HCT116 (cell line): ENCODE measurements at regions not wholly inside any gene's neighbourhood (a gene's known extent, or its start where the extent isn't known, plus 50 kb on each side); places are given as distances from the start of the nearest gene placed in this dataset.

ENCODE experiments used
- ATAC-seq: fragments of 200-7000 bp; cut with Tn5 transposase; 2 replicates; pipeline ENCODE4 v1.9.1; 2020; ENCODE audit warnings: mild to moderate bottlenecking, moderate library complexity
- BruUV-seq: library from RNA; stranded (reverse); fragments of 400-500 nt; replicated peaks from 2 replicates; lab custom pipeline; 2021; lab: Mats Ljungman, UMichigan
- CTCF ChIA-PET: fragments of 300-600 bp; sonication (Branson Sonifier 250); formaldehyde crosslinking; loops from one replicate; lab custom pipeline; 2021; ENCODE audit warnings: antibody characterized with exemption; lab: Charles Lee
- POLR2A ChIA-PET: fragments of 300-600, 350-600 bp; sonication (Branson Sonifier 250); formaldehyde crosslinking; loops from one replicate; lab custom pipeline; 2021; ENCODE audit warnings: antibody characterized with exemption; lab: Charles Lee
- RAD21 ChIA-PET, 2 experiments: fragments of 300-600 bp; sonication (Branson Sonifier 250); formaldehyde crosslinking; loops; one replicate each; lab custom pipeline; 2023; ENCODE audit warnings: low total read pairs in 2 of 2; ENCODE audit not compliant: uncharacterized antibody in 2 of 2, unreplicated experiment in 2 of 2, low non-redundant PET in 1 of 2; lab: Charles Lee
- DNase-seq: peaks from one replicate; pipeline ENCODE4 v3.0.0-alpha.2; 2010; ENCODE audit warnings: low read depth, low spot score
- H2AFZ ChIP-seq: fragments of 200-600 bp; shearing (Covaris generic), sonication (generic); 2 replicates; pipeline ENCODE4 v1.6.1; 2017; ENCODE audit warnings: low read depth, mixed run types, mixed read lengths, antibody characterized with exemption, low read length; ENCODE audit not compliant: poor library complexity, severe bottlenecking
- H3K27ac ChIP-seq: 2 replicates; pipeline ENCODE4 v1.5.1; 2012; ENCODE audit warnings: low read depth, low read length
- H3K27me3 ChIP-seq: fragments of 200-600 bp; sonication (generic); 2 replicates; pipeline ENCODE4 v1.6.1; 2016; ENCODE audit warnings: mixed run types, low read length, mixed read lengths; ENCODE audit not compliant: insufficient read depth
- H3K36me3 ChIP-seq, 2 experiments: fragments of 200-500 bp in 1 of 2; fragments of 200-600 bp in 1 of 2; sonication (Bioruptor generic) in 1 of 2; sonication (generic) in 1 of 2; 2 replicates each; pipeline versions ENCODE4 v1.5.1 to v1.6.1; 2014 to 2016; ENCODE audit warnings: low read length in 2 of 2, inconsistent platforms in 1 of 2, mixed read lengths in 1 of 2, mixed run types in 1 of 2; ENCODE audit not compliant: insufficient read depth in 2 of 2, control insufficient read depth in 1 of 2
- H3K4me1 ChIP-seq, 2 experiments: fragments of 200-600 bp in 1 of 2; sonication (generic) in 1 of 2; 2 replicates each; pipeline versions ENCODE4 v1.5.1 to v1.6.1; 2012 to 2017; ENCODE audit warnings: low read length in 2 of 2, inconsistent platforms in 1 of 2, mild to moderate bottlenecking in 1 of 2, mixed read lengths in 1 of 2, mixed run types in 1 of 2, moderate library complexity in 1 of 2; ENCODE audit not compliant: insufficient read depth in 2 of 2, control insufficient read depth in 1 of 2
- H3K4me2 ChIP-seq: fragments of 200-600 bp; sonication (generic); 2 replicates; pipeline ENCODE4 v1.6.1; 2017; ENCODE audit warnings: mixed run types, low read length, mixed read lengths
- H3K4me3 ChIP-seq, 2 experiments: fragments of 200-600 bp in 1 of 2; sonication (generic) in 1 of 2; replicated peaks in 1 of 2; 2 replicates each; pipeline ENCODE4 v1.5.1; 2011 to 2016; ENCODE audit warnings: low read length in 2 of 2, control low read depth in 1 of 2, low read depth in 1 of 2, mild to moderate bottlenecking in 1 of 2, mixed read lengths in 1 of 2, mixed run types in 1 of 2
- H3K79me2 ChIP-seq: fragments of 200-600 bp; sonication (generic); 2 replicates; pipeline ENCODE4 v1.6.1; 2017; ENCODE audit warnings: mild to moderate bottlenecking, mixed run types, low read length, moderate library complexity, mixed read lengths; ENCODE audit not compliant: insufficient read depth
- H3K9ac ChIP-seq: fragments of 200-600 bp; sonication (generic); 2 replicates; pipeline ENCODE4 v1.6.1; 2016; ENCODE audit warnings: low read length, mixed read lengths
- H3K9me2 ChIP-seq: fragments of 200-600 bp; sonication (generic), shearing (Covaris generic); 2 replicates; pipeline ENCODE4 v1.6.1; 2017; ENCODE audit warnings: mixed run types, mild to moderate bottlenecking, moderate library complexity; ENCODE audit not compliant: insufficient read depth
- H3K9me3 ChIP-seq, 2 experiments: fragments of 200-500 bp in 1 of 2; fragments of 200-600 bp in 1 of 2; sonication (Bioruptor generic) in 1 of 2; sonication (generic) in 1 of 2; 2 replicates each; pipeline ENCODE4 v1.6.1; 2014 to 2017; ENCODE audit warnings: low read length in 2 of 2, mixed read lengths in 2 of 2, inconsistent platforms in 1 of 2, low read depth in 1 of 2, mild to moderate bottlenecking in 1 of 2, mixed run types in 1 of 2, moderate library complexity in 1 of 2; ENCODE audit not compliant: control insufficient read depth in 1 of 2, insufficient read depth in 1 of 2
- H4K20me1 ChIP-seq: fragments of 200-600 bp; sonication (generic), shearing (Covaris generic); 2 replicates; pipeline ENCODE4 v1.6.1; 2017; ENCODE audit warnings: mixed run types, mild to moderate bottlenecking, moderate library complexity; ENCODE audit not compliant: insufficient read depth
- JUND ChIP-seq: IDR thresholded peaks from 2 replicates; pipeline ENCODE4 v1.6.1; 2012
- POLR2A ChIP-seq: IDR thresholded peaks from 2 replicates; pipeline ENCODE4 v1.7.0; 2011; ENCODE audit warnings: borderline replicate concordance; ENCODE audit not compliant: insufficient read depth, insufficient read length; ENCODE audit errors: extremely low read depth
- RAD21 ChIP-seq: IDR thresholded peaks from 2 replicates; pipeline ENCODE4 v1.6.1; 2012; ENCODE audit warnings: low read depth, mild to moderate bottlenecking
- SIN3A ChIP-seq: IDR thresholded peaks from 2 replicates; pipeline ENCODE4 v1.6.1; 2012; ENCODE audit warnings: low read depth
- SP1 ChIP-seq: IDR thresholded peaks from 2 replicates; pipeline ENCODE4 v1.6.1; 2012; ENCODE audit warnings: low read depth
- TCF7L2 ChIP-seq: IDR thresholded peaks from 2 replicates; pipeline ENCODE4 v1.7.0; 2011; ENCODE audit warnings: borderline replicate concordance, inconsistent platforms; ENCODE audit not compliant: insufficient read depth, insufficient read length; ENCODE audit errors: extremely low read depth
- ZFX ChIP-seq: fragments of 450-650 bp; IDR thresholded peaks from 2 replicates; pipeline ENCODE4 v1.6.1; 2017
- ZNF274 ChIP-seq: fragments of 200-500 bp; sonication (Bioruptor generic); IDR thresholded peaks from 2 replicates; pipeline ENCODE4 v1.6.1; 2014; ENCODE audit warnings: mild to moderate bottlenecking, low read depth, low read length, inconsistent platforms
- intact Hi-C: fragments of 100-400 bp; cut with micrococcal nuclease; formaldehyde crosslinking; loops from 2 replicates; pipeline ENCODE4 v1.10.0; 2022
- TF ChIP-seq, protein P1 (sequence below): IDR thresholded peaks from 2 replicates; pipeline ENCODE4 v1.6.1; 2011; ENCODE audit warnings: mild to moderate bottlenecking, low read length, moderate library complexity; ENCODE audit not compliant: insufficient replicate concordance; ENCODE audit errors: extremely low read depth
- TF ChIP-seq, protein P2 (sequence below), 3 experiments: fragments of 200-600 bp in 1 of 3; sonication (generic) in 1 of 3; IDR thresholded peaks in 2 of 3; conservative IDR thresholded peaks in 1 of 3; 2 replicates each; pipeline ENCODE4 v1.5.1; 2012 to 2017; ENCODE audit warnings: low read depth in 2 of 3, low read length in 2 of 3, antibody characterized with exemption in 1 of 3, borderline replicate concordance in 1 of 3, control low read depth in 1 of 3, mild to moderate bottlenecking in 1 of 3, mixed read lengths in 1 of 3, mixed run types in 1 of 3, moderate library complexity in 1 of 3; ENCODE audit not compliant: insufficient read depth in 1 of 3

- Histone ChIP-seq H3K36me3 (no peaks in the 10 kb centered on the region), H3K79me2 (no peaks in the 10 kb centered on the region), H3K9ac (no peak overlapping the region), H3K27ac (no peak overlapping the region), H3K4me1 (no peaks in the 10 kb centered on the region), H2AFZ (no peak overlapping the region), H3K4me2 (no peak overlapping the region), H3K4me3 (no peak overlapping the region), H4K20me1 (no peaks in the 10 kb centered on the region), H3K9me3 (peaks cover 5 to 20% of the 10 kb centered on the region in 2 experiments; a peak in 3 of 4 replicates), H3K27me3 (no peaks in the 10 kb centered on the region), H3K9me2 (no peaks in the 10 kb centered on the region)
- ChIA-PET CTCF (no interaction called here), POLR2A (no interaction called here), RAD21 (no interaction called here)
- no peak for ATAC-seq
- DNase-seq: no peak
- no TSS peak for BruUV-seq
- intact Hi-C loops: no loop called here
- TF ChIP-seq POLR2A (no peak), ZFX (no peak), TCF7L2 (no peak)
Observed at GRCh38 chr16:64425381-64425780, 696.5 kb downstream of the CDH11 start.

DNA sequence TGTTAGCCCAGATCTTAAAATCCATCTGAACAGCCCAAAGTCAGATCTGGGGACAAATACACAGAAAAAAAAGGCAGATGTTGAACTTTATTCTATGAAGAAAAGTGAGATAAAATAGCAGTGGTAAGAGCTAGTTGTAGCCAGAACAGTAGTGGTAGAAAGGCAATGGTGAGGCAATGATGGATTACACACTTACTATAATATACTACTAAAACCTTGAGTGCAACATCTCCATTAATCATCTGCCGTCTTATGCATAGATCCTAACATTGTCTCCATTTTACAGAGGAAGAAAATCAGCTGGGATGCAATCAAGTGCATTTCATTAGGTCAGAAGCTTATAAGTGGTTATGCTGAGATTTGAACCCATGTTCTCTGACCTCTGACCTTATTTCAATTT is 699.6 kb downstream of the CDH11 start:
- BruUV-seq: no TSS peak
- H4K20me1 ChIP-seq: no peaks in the 10 kb centered on the region
- no peak for ATAC-seq
- H3K9me2 ChIP-seq: no peaks in the 10 kb centered on the region
- ChIA-PET POLR2A (no interaction called here), CTCF (no interaction called here), RAD21 (no interaction called here)
- H3K27ac ChIP-seq: no peak overlapping the region
- no peak overlapping the region for H3K4me2 ChIP-seq
- H3K27me3 ChIP-seq: no peaks in the 10 kb centered on the region
- TF ChIP-seq, protein P1, sequence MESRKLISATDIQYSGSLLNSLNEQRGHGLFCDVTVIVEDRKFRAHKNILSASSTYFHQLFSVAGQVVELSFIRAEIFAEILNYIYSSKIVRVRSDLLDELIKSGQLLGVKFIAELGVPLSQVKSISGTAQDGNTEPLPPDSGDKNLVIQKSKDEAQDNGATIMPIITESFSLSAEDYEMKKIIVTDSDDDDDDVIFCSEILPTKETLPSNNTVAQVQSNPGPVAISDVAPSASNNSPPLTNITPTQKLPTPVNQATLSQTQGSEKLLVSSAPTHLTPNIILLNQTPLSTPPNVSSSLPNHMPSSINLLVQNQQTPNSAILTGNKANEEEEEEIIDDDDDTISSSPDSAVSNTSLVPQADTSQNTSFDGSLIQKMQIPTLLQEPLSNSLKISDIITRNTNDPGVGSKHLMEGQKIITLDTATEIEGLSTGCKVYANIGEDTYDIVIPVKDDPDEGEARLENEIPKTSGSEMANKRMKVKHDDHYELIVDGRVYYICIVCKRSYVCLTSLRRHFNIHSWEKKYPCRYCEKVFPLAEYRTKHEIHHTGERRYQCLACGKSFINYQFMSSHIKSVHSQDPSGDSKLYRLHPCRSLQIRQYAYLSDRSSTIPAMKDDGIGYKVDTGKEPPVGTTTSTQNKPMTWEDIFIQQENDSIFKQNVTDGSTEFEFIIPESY: no peak
- TF ChIP-seq ZFX (no peak), ZNF274 (no peak), SP1 (no peak), TCF7L2 (no peak), SIN3A (no peak), RAD21 (no peak), JUND (no peak)
- TF ChIP-seq, protein P2, sequence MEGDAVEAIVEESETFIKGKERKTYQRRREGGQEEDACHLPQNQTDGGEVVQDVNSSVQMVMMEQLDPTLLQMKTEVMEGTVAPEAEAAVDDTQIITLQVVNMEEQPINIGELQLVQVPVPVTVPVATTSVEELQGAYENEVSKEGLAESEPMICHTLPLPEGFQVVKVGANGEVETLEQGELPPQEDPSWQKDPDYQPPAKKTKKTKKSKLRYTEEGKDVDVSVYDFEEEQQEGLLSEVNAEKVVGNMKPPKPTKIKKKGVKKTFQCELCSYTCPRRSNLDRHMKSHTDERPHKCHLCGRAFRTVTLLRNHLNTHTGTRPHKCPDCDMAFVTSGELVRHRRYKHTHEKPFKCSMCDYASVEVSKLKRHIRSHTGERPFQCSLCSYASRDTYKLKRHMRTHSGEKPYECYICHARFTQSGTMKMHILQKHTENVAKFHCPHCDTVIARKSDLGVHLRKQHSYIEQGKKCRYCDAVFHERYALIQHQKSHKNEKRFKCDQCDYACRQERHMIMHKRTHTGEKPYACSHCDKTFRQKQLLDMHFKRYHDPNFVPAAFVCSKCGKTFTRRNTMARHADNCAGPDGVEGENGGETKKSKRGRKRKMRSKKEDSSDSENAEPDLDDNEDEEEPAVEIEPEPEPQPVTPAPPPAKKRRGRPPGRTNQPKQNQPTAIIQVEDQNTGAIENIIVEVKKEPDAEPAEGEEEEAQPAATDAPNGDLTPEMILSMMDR (IDR thresholded peaks at IDR 0.05 in 2 of 3, conservative IDR thresholded peaks at IDR 0.05 in 1 of 3; ENCODE audit: borderline replicate concordance in 1 of 3, insufficient read depth in 1 of 3, low read depth in 2 of 3, low read length in 2 of 3): no peak
- intact Hi-C loops: no loop called here
- H3K9ac ChIP-seq: no peak overlapping the region
- H3K4me3 ChIP-seq: no peak overlapping the region
- H3K36me3 ChIP-seq: no peaks in the 10 kb centered on the region
- H3K4me1 ChIP-seq: no peaks in the 10 kb centered on the region
- no peak overlapping the region for H2AFZ ChIP-seq
- no peaks in the 10 kb centered on the region for H3K79me2 ChIP-seq
- DNase-seq: no peak
- peaks cover 5 to 22% of the 10 kb centered on the region in 2 experiments; a peak in 2 of 4 replicates for H3K9me3 ChIP-seq
